ENCODE measurements at regions not wholly inside any gene's neighbourhood (a gene's known extent, or its start where the extent isn't known, plus 50 kb on each side); places are given as distances from the start of the nearest gene placed in this dataset.

DNA sequence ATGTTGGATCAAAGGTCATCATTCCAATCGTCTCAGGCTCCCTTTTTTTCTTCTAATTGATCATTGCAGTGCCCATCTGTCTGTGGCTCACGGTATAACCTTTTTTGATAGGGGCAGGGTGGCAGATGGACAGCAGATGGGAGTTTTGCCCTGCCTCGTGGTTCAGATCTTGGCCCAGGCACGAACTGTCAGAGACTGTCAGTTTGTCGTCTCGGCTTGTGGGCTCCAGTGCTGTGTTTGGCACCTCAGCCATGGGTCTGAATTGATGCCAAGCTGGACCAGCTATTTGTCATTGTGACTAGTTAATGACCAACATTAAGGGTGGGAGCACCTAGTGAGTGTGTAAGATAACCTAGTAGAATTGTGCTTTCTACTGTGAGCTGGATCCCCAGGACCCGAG is 197.6 kb downstream of the PRL start:
- Histone ChIP-seq H2BK12ac (ENCODE audit: low read length in 2 of 2) (peak overlapping the region; percentile 29 to 97), H4K8ac (ENCODE audit: low read length) (peak overlapping the region; percentile 42), H2AK5ac (ENCODE audit: low read length, severe bottlenecking) (peak overlapping the region; percentile 3), H3K4me2 (ENCODE audit: low read length, poor library complexity, severe bottlenecking) (no peak overlapping the region), H4K91ac (ENCODE audit: low read length) (no peak overlapping the region), H3K4me1 (ENCODE audit: control insufficient read depth, insufficient read depth, low read depth, low read length) (no peaks in the 10 kb centered on the region), H2BK5ac (ENCODE audit: low read depth, low read length, poor library complexity, severe bottlenecking) (no peak overlapping the region), H3K23ac (ENCODE audit: low read length in 2 of 2) (no peak overlapping the region), H3K9me3 (ENCODE audit: control insufficient read depth, low read length) (no peaks in the 10 kb centered on the region), H2BK120ac (ENCODE audit: low read depth, low read length) (no peak overlapping the region), H3K79me1 (replicated peaks; ENCODE audit: low read length, poor library complexity, severe bottlenecking) (no peaks in the 10 kb centered on the region), H3K4ac (ENCODE audit: low read depth in 1 of 2, low read length in 2 of 2) (peak overlapping the region in 1 of 2 experiments; percentile 29), H3K18ac (ENCODE audit: low read depth in 1 of 2, low read length in 2 of 2) (peak overlapping the region in 1 of 2 experiments; percentile 73), H2BK15ac (ENCODE audit: low read depth, poor library complexity, severe bottlenecking) (no peak overlapping the region), H3K14ac (ENCODE audit: low read length in 2 of 2) (peak overlapping the region in 1 of 2 experiments; percentile 18), H2AFZ (ENCODE audit: low read depth, low read length) (no peak overlapping the region), H3K4me3 (ENCODE audit: insufficient read depth in 1 of 2, low read depth in 1 of 2, low read length in 2 of 2) (no peak overlapping the region), H3K36me3 (ENCODE audit: control insufficient read depth in 1 of 2, insufficient read depth in 2 of 2, low read depth in 1 of 2, low read length in 2 of 2) (no peaks in the 10 kb centered on the region), H3K27ac (ENCODE audit: low read length, poor library complexity, severe bottlenecking) (no peak overlapping the region), H3K27me3 (ENCODE audit: control insufficient read depth in 1 of 2, insufficient read depth in 1 of 2, low read length in 2 of 2) (no peaks in the 10 kb centered on the region), H3K9ac (ENCODE audit: low read length) (no peak overlapping the region)
- 88% methylated on average over 6 of the region's 7 CpGs for WGBS
- no peak for DNase-seq

DNA sequence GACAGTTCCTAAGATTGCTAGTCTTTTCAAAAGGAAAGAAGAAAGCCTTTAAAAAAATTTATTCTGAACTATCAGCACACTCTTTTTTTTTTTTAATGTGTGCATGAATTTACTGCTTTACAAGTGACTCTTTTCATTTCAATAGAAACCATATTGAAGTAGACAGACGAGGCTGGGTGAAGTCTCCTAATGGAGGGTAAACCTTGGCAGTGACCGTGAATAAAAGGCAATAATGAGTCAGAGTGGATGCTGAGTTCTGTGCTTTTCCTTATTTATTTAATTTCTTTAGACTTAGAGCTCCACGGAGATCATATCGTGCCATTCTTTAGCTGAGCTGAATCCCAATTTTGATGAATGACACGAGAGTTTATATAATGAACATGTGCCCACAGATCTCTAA is 196.9 kb downstream of the PRL start:
- DNase-seq: no peak
- Histone ChIP-seq H3K9me3 (ENCODE audit: control insufficient read depth, low read length) (no peaks in the 10 kb centered on the region), H3K27ac (ENCODE audit: low read length, poor library complexity, severe bottlenecking) (no peak overlapping the region), H3K9ac (ENCODE audit: low read length) (no peak overlapping the region), H3K4me1 (ENCODE audit: control insufficient read depth, insufficient read depth, low read depth, low read length) (no peaks in the 10 kb centered on the region), H3K36me3 (ENCODE audit: control insufficient read depth in 1 of 2, insufficient read depth in 2 of 2, low read depth in 1 of 2, low read length in 2 of 2) (no peaks in the 10 kb centered on the region), H2AK5ac (ENCODE audit: low read length, severe bottlenecking) (no peak overlapping the region), H4K91ac (ENCODE audit: low read length) (no peak overlapping the region), H3K27me3 (ENCODE audit: control insufficient read depth in 1 of 2, insufficient read depth in 1 of 2, low read length in 2 of 2) (no peaks in the 10 kb centered on the region), H2AFZ (ENCODE audit: low read depth, low read length) (no peak overlapping the region), H2BK12ac (ENCODE audit: low read length in 2 of 2) (no peak overlapping the region), H2BK15ac (ENCODE audit: low read depth, poor library complexity, severe bottlenecking) (no peak overlapping the region), H2BK120ac (ENCODE audit: low read depth, low read length) (no peak overlapping the region), H2BK5ac (ENCODE audit: low read depth, low read length, poor library complexity, severe bottlenecking) (no peak overlapping the region), H3K14ac (ENCODE audit: low read length in 2 of 2) (no peak overlapping the region), H3K18ac (ENCODE audit: low read depth in 1 of 2, low read length in 2 of 2) (no peak overlapping the region), H3K4me3 (ENCODE audit: insufficient read depth in 1 of 2, low read depth in 1 of 2, low read length in 2 of 2) (no peak overlapping the region), H4K8ac (ENCODE audit: low read length) (no peak overlapping the region), H3K23ac (ENCODE audit: low read length in 2 of 2) (no peak overlapping the region), H3K4ac (ENCODE audit: low read depth in 1 of 2, low read length in 2 of 2) (no peak overlapping the region), H3K4me2 (ENCODE audit: low read length, poor library complexity, severe bottlenecking) (no peak overlapping the region), H3K79me1 (replicated peaks; ENCODE audit: low read length, poor library complexity, severe bottlenecking) (no peaks in the 10 kb centered on the region)
- 83% methylated on average over 5 of the region's 5 CpGs for WGBS

DNA sequence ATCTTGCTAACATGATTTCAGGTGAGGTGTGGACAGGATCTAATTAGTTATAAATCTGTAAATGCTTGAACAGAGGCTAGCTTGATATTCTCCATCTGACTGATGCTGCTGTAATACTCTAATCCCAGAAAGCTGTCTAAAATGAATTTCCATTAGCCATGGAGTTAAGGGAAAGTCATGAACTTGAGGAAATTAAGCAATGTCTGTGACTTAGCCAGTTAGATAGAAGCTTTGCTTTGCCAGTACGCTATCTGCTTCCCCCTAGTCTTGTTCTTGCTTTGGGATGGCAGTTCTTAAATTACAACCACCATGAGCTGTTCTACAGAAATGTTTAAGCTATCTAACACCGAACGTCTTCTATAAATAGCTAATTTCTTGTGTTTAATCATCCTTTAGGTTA is 195.7 kb downstream of the PRL start:
- Histone ChIP-seq H2BK120ac (ENCODE audit: low read depth, low read length) (no peak overlapping the region), H3K4me2 (ENCODE audit: low read length, poor library complexity, severe bottlenecking) (no peak overlapping the region), H3K18ac (ENCODE audit: low read depth in 1 of 2, low read length in 2 of 2) (no peak overlapping the region), H3K14ac (ENCODE audit: low read length in 2 of 2) (no peak overlapping the region), H4K8ac (ENCODE audit: low read length) (no peak overlapping the region), H3K27me3 (ENCODE audit: control insufficient read depth in 1 of 2, insufficient read depth in 1 of 2, low read length in 2 of 2) (no peaks in the 10 kb centered on the region), H3K36me3 (ENCODE audit: control insufficient read depth in 1 of 2, insufficient read depth in 2 of 2, low read depth in 1 of 2, low read length in 2 of 2) (no peaks in the 10 kb centered on the region), H2BK5ac (ENCODE audit: low read depth, low read length, poor library complexity, severe bottlenecking) (no peak overlapping the region), H3K4me3 (ENCODE audit: insufficient read depth in 1 of 2, low read depth in 1 of 2, low read length in 2 of 2) (no peak overlapping the region), H2BK15ac (ENCODE audit: low read depth, poor library complexity, severe bottlenecking) (no peak overlapping the region), H3K9me3 (ENCODE audit: control insufficient read depth, low read length) (no peaks in the 10 kb centered on the region), H3K4me1 (ENCODE audit: control insufficient read depth, insufficient read depth, low read depth, low read length) (no peaks in the 10 kb centered on the region), H2AK5ac (ENCODE audit: low read length, severe bottlenecking) (no peak overlapping the region), H3K9ac (ENCODE audit: low read length) (no peak overlapping the region), H3K27ac (ENCODE audit: low read length, poor library complexity, severe bottlenecking) (no peak overlapping the region), H4K91ac (ENCODE audit: low read length) (no peak overlapping the region), H2BK12ac (ENCODE audit: low read length in 2 of 2) (no peak overlapping the region), H3K79me1 (replicated peaks; ENCODE audit: low read length, poor library complexity, severe bottlenecking) (no peaks in the 10 kb centered on the region), H3K4ac (ENCODE audit: low read depth in 1 of 2, low read length in 2 of 2) (no peak overlapping the region), H2AFZ (ENCODE audit: low read depth, low read length) (no peak overlapping the region), H3K23ac (ENCODE audit: low read length in 2 of 2) (no peak overlapping the region)
- WGBS: 90% methylated on average over 1 of the region's 3 CpGs
- DNase-seq: no peak

DNA sequence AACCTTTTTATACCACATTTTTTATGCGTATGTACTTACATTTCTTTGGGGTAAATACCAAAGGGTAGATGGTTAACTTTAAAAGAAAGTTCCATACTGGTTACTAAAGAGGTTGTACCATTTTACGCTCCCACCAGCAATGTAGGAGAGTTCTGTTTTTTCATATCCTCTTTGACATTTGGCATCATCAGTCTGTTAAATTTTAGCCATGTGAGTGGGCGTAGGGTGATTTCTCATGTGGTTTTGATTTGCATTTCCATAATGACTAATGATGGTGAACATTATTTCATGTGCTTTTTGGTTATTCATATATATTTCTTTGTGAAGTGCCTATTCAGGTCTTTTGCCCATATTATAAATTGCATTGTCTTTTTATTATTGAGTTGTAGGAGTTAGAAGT is 194.2 kb downstream of the PRL start:
- Histone ChIP-seq H3K14ac (ENCODE audit: low read length in 2 of 2) (no peak overlapping the region), H4K91ac (ENCODE audit: low read length) (no peak overlapping the region), H3K27me3 (ENCODE audit: control insufficient read depth in 1 of 2, insufficient read depth in 1 of 2, low read length in 2 of 2) (no peaks in the 10 kb centered on the region), H2BK5ac (ENCODE audit: low read depth, low read length, poor library complexity, severe bottlenecking) (no peak overlapping the region), H3K4ac (ENCODE audit: low read depth in 1 of 2, low read length in 2 of 2) (no peak overlapping the region), H2AK5ac (ENCODE audit: low read length, severe bottlenecking) (no peak overlapping the region), H3K4me3 (ENCODE audit: insufficient read depth in 1 of 2, low read depth in 1 of 2, low read length in 2 of 2) (no peak overlapping the region), H2BK15ac (ENCODE audit: low read depth, poor library complexity, severe bottlenecking) (no peak overlapping the region), H2AFZ (ENCODE audit: low read depth, low read length) (no peak overlapping the region), H3K27ac (ENCODE audit: low read length, poor library complexity, severe bottlenecking) (no peak overlapping the region), H3K9ac (ENCODE audit: low read length) (no peak overlapping the region), H3K23ac (ENCODE audit: low read length in 2 of 2) (no peak overlapping the region), H3K4me2 (ENCODE audit: low read length, poor library complexity, severe bottlenecking) (no peak overlapping the region), H3K36me3 (ENCODE audit: control insufficient read depth in 1 of 2, insufficient read depth in 2 of 2, low read depth in 1 of 2, low read length in 2 of 2) (no peaks in the 10 kb centered on the region), H4K8ac (ENCODE audit: low read length) (no peak overlapping the region), H3K4me1 (ENCODE audit: control insufficient read depth, insufficient read depth, low read depth, low read length) (no peaks in the 10 kb centered on the region), H3K79me1 (replicated peaks; ENCODE audit: low read length, poor library complexity, severe bottlenecking) (no peaks in the 10 kb centered on the region), H3K18ac (ENCODE audit: low read depth in 1 of 2, low read length in 2 of 2) (no peak overlapping the region), H3K9me3 (ENCODE audit: control insufficient read depth, low read length) (no peaks in the 10 kb centered on the region), H2BK12ac (ENCODE audit: low read length in 2 of 2) (no peak overlapping the region), H2BK120ac (ENCODE audit: low read depth, low read length) (no peak overlapping the region)
- WGBS: 96% methylated on average over 2 of the region's 3 CpGs
- no peak for DNase-seq

Data from mesenchymal stem cell (in vitro differentiated cells and primary cell).